HuH-7 (cell line): ENCODE measurements at regions not wholly inside any gene's neighbourhood (a gene's known extent, or its start where the extent isn't known, plus 50 kb on each side); places are given as distances from the start of the nearest gene placed in this dataset.
"Not testable (repeated sequence)": the region's sequence is repeated elsewhere in the genome, so short reads cannot be mapped to it uniquely, and the experiment has no call there.

ENCODE experiments used
- DNase-seq: peaks from one replicate; pipeline ENCODE4 v3.0.0; 2011; ENCODE audit warnings: low spot score

DNA sequence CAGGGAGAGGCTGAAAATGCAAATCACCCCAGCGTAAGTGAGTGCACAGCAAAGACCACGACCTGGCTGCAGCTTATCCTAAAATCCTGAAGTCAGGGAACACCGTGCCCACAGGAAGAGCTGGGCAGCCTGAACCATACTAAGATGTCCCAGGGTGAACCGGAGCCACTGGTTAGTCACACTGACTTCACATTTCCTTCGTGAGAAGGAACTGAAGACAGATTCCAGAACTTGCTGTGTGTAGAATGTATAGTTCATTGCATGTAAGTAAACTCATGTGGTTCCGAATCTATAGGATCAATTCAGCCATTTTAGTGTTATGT, 84.6 kb upstream of the NDUFV2 start:
- DNase-seq = no peak

- DNase-seq = no peak
Measured at GRCh38 chr18:9019135-9019534, 83.4 kb upstream of the NDUFV2 start.

DNA sequence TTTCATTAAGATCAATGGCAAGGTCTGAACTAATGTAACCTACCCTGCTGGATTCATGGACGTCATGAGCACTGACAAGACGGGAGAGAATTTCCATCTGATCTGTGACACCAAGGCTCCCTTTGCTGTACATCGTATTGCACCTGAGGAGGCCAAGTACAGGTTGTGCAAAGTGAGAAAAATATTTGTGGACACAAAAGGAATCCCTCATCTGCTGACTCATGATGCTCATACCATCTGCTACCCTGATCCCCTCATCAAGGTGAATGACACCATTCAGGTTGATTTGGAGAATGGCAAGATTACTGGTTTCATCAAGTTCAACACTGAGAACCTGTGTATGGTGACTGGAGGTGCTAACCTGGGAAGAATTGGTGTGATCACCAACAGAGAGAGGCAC, 82.3 kb upstream of the NDUFV2 start:
- no peak for DNase-seq

- DNase-seq = no peak
Measured at GRCh38 chr18:9021458-9021857, 81.0 kb upstream of the NDUFV2 start.

GRCh38 chr18:9022397-9023155, 79.9 kb upstream of the NDUFV2 start:
- no peak for DNase-seq

- not testable (repeated sequence) for DNase-seq
Measured at GRCh38 chr18:9024031-9024646, 78.4 kb upstream of the NDUFV2 start.

DNA sequence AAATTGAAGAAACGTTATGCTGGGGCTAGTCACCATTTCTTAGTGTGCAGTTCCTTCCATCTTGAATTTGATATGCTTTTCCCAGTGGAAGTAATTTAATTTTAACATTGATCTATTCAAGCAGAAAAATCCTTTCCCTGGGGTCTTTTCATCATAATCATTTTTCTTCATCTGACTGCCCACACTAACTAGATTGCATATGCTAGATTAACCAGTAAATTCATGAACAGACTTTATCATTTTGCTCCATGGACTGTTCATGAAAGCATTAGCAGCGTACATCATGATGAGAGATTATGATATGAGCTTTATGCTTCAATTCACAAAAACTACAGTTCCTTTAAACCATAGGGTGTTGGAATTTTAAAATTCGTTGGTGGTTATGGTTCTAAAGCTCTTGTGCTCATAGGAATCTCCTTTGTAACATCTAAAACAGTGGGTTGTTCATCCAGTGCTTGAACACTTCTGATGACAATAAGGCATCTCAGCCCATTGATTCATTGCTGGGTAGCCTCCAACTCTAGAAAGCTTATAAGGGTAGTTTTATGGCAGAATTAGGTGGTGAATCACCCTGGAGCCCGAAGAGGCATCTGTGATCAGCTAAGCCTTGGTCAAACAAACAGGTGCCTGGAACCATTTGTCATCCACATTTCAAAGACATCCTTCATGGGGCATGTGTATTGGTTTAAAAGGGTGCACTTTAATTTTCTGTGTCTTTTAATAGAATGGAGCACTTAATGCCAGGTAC, 77.2 kb upstream of the NDUFV2 start:
- DNase-seq = no peak

GRCh38 chr18:9029131-9029530, 73.4 kb upstream of the NDUFV2 start:
- no peak for DNase-seq

GRCh38 chr18:9032519-9032918, 70.0 kb upstream of the NDUFV2 start:
- no peak for DNase-seq

- DNase-seq = no peak
Measured at GRCh38 chr18:9038277-9038871, 64.1 kb upstream of the NDUFV2 start.

- no peak for DNase-seq
Measured at GRCh38 chr18:9039441-9040071, 62.9 kb upstream of the NDUFV2 start.

- DNase-seq = no peak
Measured at GRCh38 chr18:9042766-9043481, 59.6 kb upstream of the NDUFV2 start.

DNA sequence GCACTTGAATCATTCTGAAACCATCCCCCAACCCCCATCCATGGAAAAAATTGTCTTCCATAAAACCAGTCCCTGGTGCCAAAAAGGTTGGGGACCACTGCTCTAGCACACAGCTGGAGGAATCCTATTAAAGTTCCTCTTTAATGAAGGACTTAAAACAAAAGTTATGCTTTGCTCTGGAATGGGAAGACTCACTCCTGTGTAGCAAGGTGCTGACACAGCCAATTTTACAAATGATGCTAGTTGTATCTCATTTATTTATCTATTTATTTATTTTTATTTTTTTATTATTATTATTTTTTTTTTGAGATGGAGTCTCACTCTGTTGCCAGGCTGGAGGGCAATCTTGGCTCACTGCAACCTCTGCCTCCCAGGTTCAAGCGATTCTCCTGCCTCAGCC, 58.9 kb upstream of the NDUFV2 start:
- DNase-seq = no peak

DNA sequence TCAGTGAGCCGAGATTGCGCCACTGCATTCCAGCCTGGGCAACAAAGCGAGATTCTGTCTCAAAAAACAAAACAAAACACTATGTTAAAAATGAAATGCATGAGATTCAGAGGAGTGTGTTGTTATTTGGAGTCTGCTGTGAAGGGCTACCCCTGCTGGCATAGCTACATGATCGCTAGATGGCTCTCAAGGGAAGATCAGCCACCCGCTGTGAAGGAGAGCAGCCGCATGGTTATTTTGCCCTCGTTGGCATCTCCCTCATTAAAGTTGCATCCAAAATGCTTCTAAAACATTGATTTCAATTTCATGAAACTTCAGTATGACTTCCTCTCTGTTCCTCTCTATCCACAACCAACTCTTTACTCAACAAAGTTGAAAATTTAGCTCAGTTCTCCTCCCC, 54.8 kb upstream of the NDUFV2 start:
- DNase-seq = no peak

DNA sequence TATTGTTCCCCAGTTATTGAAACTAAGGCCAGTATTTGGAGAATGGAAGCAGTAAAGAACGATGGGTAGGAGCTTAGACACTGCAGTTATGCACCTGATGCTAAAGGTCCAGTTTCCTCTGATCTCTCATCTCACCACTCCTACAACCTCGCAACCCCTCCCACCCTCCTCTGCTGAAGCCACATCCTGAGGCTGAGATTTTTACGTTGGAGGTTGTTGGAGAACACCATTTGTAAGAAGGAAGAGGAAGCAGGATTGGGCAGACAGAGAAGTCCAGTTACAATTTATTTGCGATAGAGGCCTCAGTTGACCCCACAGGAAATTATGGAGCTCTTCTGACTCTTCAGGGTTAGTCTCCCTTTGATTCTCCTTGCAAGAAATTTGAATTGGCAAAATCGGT, 54.3 kb upstream of the NDUFV2 start:
- DNase-seq = no peak

- DNase-seq = no peak
Measured at GRCh38 chr18:9048808-9049494, 53.5 kb upstream of the NDUFV2 start.

GRCh38 chr18:9049495-9049809, 53.0 kb upstream of the NDUFV2 start:
- no peak for DNase-seq

DNA sequence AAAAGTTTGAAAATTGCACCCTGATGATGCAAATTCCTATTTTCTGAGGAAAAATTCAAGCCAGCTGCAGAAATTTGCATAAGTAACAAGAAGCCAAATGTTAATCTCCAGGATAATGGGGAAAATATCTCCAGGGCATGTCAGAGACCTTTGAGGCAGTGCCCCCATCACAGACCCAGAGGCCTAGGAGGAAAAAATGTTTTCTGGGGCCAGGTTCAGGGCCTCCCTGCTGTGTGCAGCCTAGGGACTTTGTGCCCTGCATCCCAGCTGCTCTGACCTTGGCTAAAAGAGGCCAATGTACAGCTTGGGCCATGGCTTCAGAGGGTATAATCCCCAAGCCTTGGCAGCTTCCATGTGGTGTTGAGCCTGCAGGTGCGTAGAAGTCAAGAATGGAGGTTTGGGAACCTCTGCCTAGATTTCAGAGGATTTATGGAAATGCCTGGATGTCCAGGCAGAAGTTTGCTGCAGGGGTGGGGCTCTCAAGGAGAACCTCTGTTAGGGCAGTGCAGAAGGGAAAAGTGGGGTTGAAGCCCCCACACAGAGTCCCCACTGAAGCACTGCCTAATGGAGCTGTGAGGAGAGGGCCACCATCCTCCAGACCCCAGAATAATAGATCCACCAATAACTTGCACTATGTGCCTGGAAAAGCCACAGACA, 51.7 kb upstream of the NDUFV2 start:
- DNase-seq = not testable (repeated sequence)
